Neuronal stem cell (in vitro differentiated cells): ENCODE measurements at regions not wholly inside any gene's neighbourhood (a gene's known extent, or its start where the extent isn't known, plus 50 kb on each side); places are given as distances from the start of the nearest gene placed in this dataset.

Source experiments
- DNase-seq: peaks from one replicate; pipeline ENCODE4 v3.0.0-alpha.2; 2013; ENCODE audit warnings: low spot score
- H2AFZ ChIP-seq: one replicate; pipeline ENCODE4 v1.6.1; 2013; ENCODE audit warnings: mild to moderate bottlenecking, low read length, inconsistent platforms
- H2AK5ac ChIP-seq: 2 replicates; pipeline ENCODE4 v1.6.1; 2013; ENCODE audit warnings: low read depth, mild to moderate bottlenecking, inconsistent platforms, low read length, moderate library complexity, mixed read lengths
- H2BK120ac ChIP-seq: 2 replicates; pipeline ENCODE4 v1.6.1; 2013; ENCODE audit warnings: low read depth, mild to moderate bottlenecking, inconsistent platforms, low read length, moderate library complexity, mixed read lengths
- H2BK12ac ChIP-seq: one replicate; pipeline ENCODE4 v1.6.1; 2013; ENCODE audit warnings: low read length, inconsistent platforms
- H2BK15ac ChIP-seq: 2 replicates; pipeline ENCODE4 v1.6.1; 2013; ENCODE audit warnings: mild to moderate bottlenecking, low read length, inconsistent platforms, mixed read lengths
- H2BK5ac ChIP-seq: one replicate; pipeline ENCODE4 v1.6.1; 2013; ENCODE audit warnings: inconsistent platforms, mild to moderate bottlenecking, low read length, moderate library complexity
- H3K14ac ChIP-seq: one replicate; pipeline ENCODE4 v1.6.1; 2013; ENCODE audit warnings: low read length, inconsistent platforms
- H3K18ac ChIP-seq: 2 replicates; pipeline ENCODE4 v1.6.1; 2013; ENCODE audit warnings: low read length, inconsistent platforms
- H3K23ac ChIP-seq: 2 replicates; pipeline ENCODE4 v1.6.1; 2013; ENCODE audit warnings: low read depth, mild to moderate bottlenecking, mixed read lengths, low read length, inconsistent platforms; ENCODE audit not compliant: poor library complexity
- H3K27ac ChIP-seq: replicated peaks from 3 replicates; pipeline ENCODE4 v1.5.1; 2013; ENCODE audit warnings: low read length, inconsistent platforms
- H3K27me3 ChIP-seq, 3 experiments: 2 replicates each; pipeline ENCODE4 v1.6.1; 2013; ENCODE audit warnings: low read length in 3 of 3, mild to moderate bottlenecking in 2 of 3, inconsistent platforms in 1 of 3, low read depth in 1 of 3, mixed read lengths in 1 of 3, moderate library complexity in 1 of 3; ENCODE audit not compliant: control insufficient read depth in 3 of 3, insufficient read depth in 3 of 3
- H3K36me3 ChIP-seq, 2 donors: replicated peaks in 1 of 2; 2 replicates each; pipeline ENCODE4 v1.6.1; 2013; ENCODE audit warnings: low read length in 2 of 2; ENCODE audit not compliant: control insufficient read depth in 2 of 2, insufficient read depth in 2 of 2
- H3K4ac ChIP-seq: 2 replicates; pipeline ENCODE4 v1.6.1; 2013; ENCODE audit warnings: inconsistent platforms, mild to moderate bottlenecking, low read length, moderate library complexity
- H3K4me1 ChIP-seq, 2 donors: 1 replicate in 1 of 2; 2 replicates in 1 of 2; pipeline ENCODE4 v1.6.1; 2013; ENCODE audit warnings: low read length in 2 of 2, low read depth in 1 of 2; ENCODE audit not compliant: control insufficient read depth in 2 of 2, insufficient read depth in 1 of 2
- H3K4me2 ChIP-seq: one replicate; pipeline ENCODE4 v1.6.1; 2013; ENCODE audit warnings: mild to moderate bottlenecking, low read length, inconsistent platforms; ENCODE audit not compliant: insufficient read depth, poor library complexity, severe bottlenecking
- H3K4me3 ChIP-seq, 2 donors: 2 replicates each; pipeline ENCODE4 v1.5.1; 2013; ENCODE audit warnings: low read length in 2 of 2, mild to moderate bottlenecking in 2 of 2, inconsistent platforms in 1 of 2, moderate library complexity in 1 of 2
- H3K79me1 ChIP-seq: one replicate; pipeline ENCODE4 v1.6.1; 2013; ENCODE audit warnings: low read depth, mild to moderate bottlenecking, inconsistent platforms, low read length, moderate library complexity
- H3K9ac ChIP-seq: one replicate; pipeline ENCODE4 v1.6.1; 2013; ENCODE audit warnings: mild to moderate bottlenecking, low read depth, low read length, inconsistent platforms; ENCODE audit not compliant: poor library complexity
- H3K9me3 ChIP-seq, 2 donors: replicated peaks in 1 of 2; 2 replicates each; pipeline versions ENCODE3 to v1.6.1; 2013; ENCODE audit warnings: low read length in 2 of 2, mild to moderate bottlenecking in 2 of 2, inconsistent platforms in 1 of 2, low read depth in 1 of 2, mixed read lengths in 1 of 2, moderate library complexity in 1 of 2; ENCODE audit not compliant: control insufficient read depth in 2 of 2, insufficient read depth in 1 of 2
- H4K8ac ChIP-seq: one replicate; pipeline ENCODE4 v1.6.1; 2013; ENCODE audit warnings: low read depth, mild to moderate bottlenecking, inconsistent platforms, low read length, moderate library complexity
- H4K91ac ChIP-seq: one replicate; pipeline ENCODE4 v1.6.1; 2013; ENCODE audit warnings: low read length, low read depth, mild to moderate bottlenecking, inconsistent platforms; ENCODE audit not compliant: poor library complexity
- WGBS, 2 donors: extraction: QIAGEN DNeasy Blood & Tissue Kit; methylation state at CpG; one replicate each; pipeline ENCODE4 v1.1.7; 2013; ENCODE audit warnings: missing lambda C conversion rate in 2 of 2, mixed read lengths in 1 of 2; ENCODE audit not compliant: insufficient read length in 2 of 2, insufficient replicate concordance in 1 of 2; ENCODE audit errors: extremely low coverage in 2 of 2; 5-methylcytosine and 5-hydroxymethylcytosine counted together

GRCh38 chr3:23656199-23656598 lies 149.6 kb upstream of the UBE2E1 start:
- Histone ChIP-seq H3K27me3 (no peaks in the 10 kb centered on the region), H2BK120ac (no peak overlapping the region), H4K8ac (no peak overlapping the region), H3K14ac (no peak overlapping the region), H2AFZ (no peak overlapping the region), H3K4ac (no peak overlapping the region), H2BK12ac (no peak overlapping the region), H3K27ac (no peak overlapping the region), H3K36me3 (no peaks in the 10 kb centered on the region), H2BK5ac (no peak overlapping the region), H4K91ac (no peak overlapping the region), H3K23ac (no peak overlapping the region), H3K4me2 (no peak overlapping the region), H3K18ac (no peak overlapping the region), H3K9ac (no peak overlapping the region), H3K4me3 (no peak overlapping the region), H3K4me1 (peaks cover 0 to 7% of the 10 kb centered on the region in 2 donors), H3K9me3 (peaks cover 6 to 7% of the 10 kb centered on the region in 2 donors), H3K79me1 (no peaks in the 10 kb centered on the region), H2BK15ac (no peak overlapping the region), H2AK5ac (no peak overlapping the region)
- no peak for DNase-seq
- no CpG with 5 or more reads among the region's 5 CpGs for WGBS, 2 donors

- no peak overlapping the region for H3K4me2 ChIP-seq
- no peak overlapping the region for H3K9ac ChIP-seq
- H3K36me3 ChIP-seq = no peaks in the 10 kb centered on the region
- peaks cover 0 to 7% of the 10 kb centered on the region in 2 donors for H3K4me1 ChIP-seq
- no peak overlapping the region for H3K27ac ChIP-seq
- H2BK120ac ChIP-seq = no peak overlapping the region
- no peaks in the 10 kb centered on the region for H3K27me3 ChIP-seq
- H2BK12ac ChIP-seq = no peak overlapping the region
- no peak overlapping the region for H2AK5ac ChIP-seq
- no peaks in the 10 kb centered on the region for H3K79me1 ChIP-seq
- no peak overlapping the region for H3K14ac ChIP-seq
- H2BK15ac ChIP-seq = no peak overlapping the region
- H3K4ac ChIP-seq = no peak overlapping the region
- no peak overlapping the region for H2AFZ ChIP-seq
- peak overlapping the region in 1 of 2 donors; percentile 37 for H3K4me3 ChIP-seq
- no peak overlapping the region for H3K23ac ChIP-seq
- no CpG with 5 or more reads among the region's 5 CpGs for WGBS, 2 donors
- no peak overlapping the region for H3K18ac ChIP-seq
- peaks cover 6 to 7% of the 10 kb centered on the region in 2 donors for H3K9me3 ChIP-seq
- H4K8ac ChIP-seq = no peak overlapping the region
- H4K91ac ChIP-seq = no peak overlapping the region
- H2BK5ac ChIP-seq = no peak overlapping the region
- DNase-seq = no peak
These were observed 148.9 kb upstream of the UBE2E1 start for GRCh38 chr3:23656821-23657220.

GRCh38 chr3:23657647-23658046 lies 148.1 kb upstream of the UBE2E1 start:
- Histone ChIP-seq H3K36me3 (no peaks in the 10 kb centered on the region), H3K23ac (no peak overlapping the region), H3K9me3 (peaks cover 6 to 7% of the 10 kb centered on the region in 2 donors), H4K8ac (no peak overlapping the region), H3K27me3 (no peaks in the 10 kb centered on the region), H2BK12ac (no peak overlapping the region), H3K79me1 (no peaks in the 10 kb centered on the region), H2BK15ac (no peak overlapping the region), H3K4ac (no peak overlapping the region), H3K4me2 (no peak overlapping the region), H2AFZ (no peak overlapping the region), H3K4me1 (peaks cover 0 to 7% of the 10 kb centered on the region in 2 donors), H3K14ac (no peak overlapping the region), H3K9ac (no peak overlapping the region), H4K91ac (no peak overlapping the region), H2AK5ac (no peak overlapping the region), H3K27ac (no peak overlapping the region), H2BK120ac (no peak overlapping the region), H3K4me3 (no peak overlapping the region), H3K18ac (no peak overlapping the region), H2BK5ac (no peak overlapping the region)
- DNase-seq = no peak
- WGBS, 2 donors = no CpG with 5 or more reads among the region's 3 CpGs

GRCh38 chr3:23659274-23659673 lies 146.5 kb upstream of the UBE2E1 start:
- no peak overlapping the region for H2BK12ac ChIP-seq
- no peak overlapping the region for H3K9ac ChIP-seq
- no peak overlapping the region for H2AK5ac ChIP-seq
- no peak overlapping the region for H2BK120ac ChIP-seq
- H2AFZ ChIP-seq = no peak overlapping the region
- H4K91ac ChIP-seq = no peak overlapping the region
- no peak overlapping the region for H3K4me2 ChIP-seq
- H3K4me1 ChIP-seq = peaks cover 0 to 4% of the 10 kb centered on the region in 2 donors
- no peaks in the 10 kb centered on the region for H3K79me1 ChIP-seq
- H3K4me3 ChIP-seq = no peak overlapping the region
- peaks cover 6 to 7% of the 10 kb centered on the region in 2 donors for H3K9me3 ChIP-seq
- H2BK5ac ChIP-seq = no peak overlapping the region
- H3K27ac ChIP-seq = no peak overlapping the region
- H3K27me3 ChIP-seq = no peaks in the 10 kb centered on the region
- no peak overlapping the region for H2BK15ac ChIP-seq
- no peaks in the 10 kb centered on the region for H3K36me3 ChIP-seq
- H3K18ac ChIP-seq = no peak overlapping the region
- no peak overlapping the region for H4K8ac ChIP-seq
- no peak overlapping the region for H3K14ac ChIP-seq
- no peak overlapping the region for H3K23ac ChIP-seq
- H3K4ac ChIP-seq = no peak overlapping the region
- no peak for DNase-seq
- WGBS, 2 donors = no CpG with 5 or more reads among the region's 8 CpGs
